Urinary bladder (tissue), 3 donors: ENCODE measurements at regions not wholly inside any gene's neighbourhood (a gene's known extent, or its start where the extent isn't known, plus 50 kb on each side); places are given as distances from the start of the nearest gene placed in this dataset.
"Not testable (repeated sequence)": the region's sequence is repeated elsewhere in the genome, so short reads cannot be mapped to it uniquely, and the experiment has no call there.

Experiments used
- DNase-seq: peaks from one replicate; pipeline ENCODE4 v3.0.0-alpha.2; 2015; ENCODE audit errors: extremely low spot score
- H3K27ac ChIP-seq: one replicate; pipeline ENCODE4 v1.5.1; 2013; ENCODE audit warnings: low read depth, mild to moderate bottlenecking, moderate library complexity
- H3K36me3 ChIP-seq: one replicate; pipeline ENCODE4 v1.6.1; 2013; ENCODE audit warnings: mild to moderate bottlenecking, moderate library complexity; ENCODE audit not compliant: insufficient read depth
- H3K4me1 ChIP-seq: one replicate; pipeline ENCODE4 v1.6.1; 2013; ENCODE audit warnings: mild to moderate bottlenecking, moderate library complexity; ENCODE audit not compliant: insufficient read depth
- H3K4me3 ChIP-seq: one replicate; pipeline ENCODE4 v1.5.1; 2013; ENCODE audit warnings: low read depth, low read length
- WGBS: extraction: QIAGEN DNeasy Blood & Tissue Kit; methylation state at CpG from one replicate; pipeline ENCODE4 v1.1.7; 2013; 5-methylcytosine and 5-hydroxymethylcytosine counted together
- donor health status: healthy with polysubstance abuse.
- donor health status: healthy.

DNA sequence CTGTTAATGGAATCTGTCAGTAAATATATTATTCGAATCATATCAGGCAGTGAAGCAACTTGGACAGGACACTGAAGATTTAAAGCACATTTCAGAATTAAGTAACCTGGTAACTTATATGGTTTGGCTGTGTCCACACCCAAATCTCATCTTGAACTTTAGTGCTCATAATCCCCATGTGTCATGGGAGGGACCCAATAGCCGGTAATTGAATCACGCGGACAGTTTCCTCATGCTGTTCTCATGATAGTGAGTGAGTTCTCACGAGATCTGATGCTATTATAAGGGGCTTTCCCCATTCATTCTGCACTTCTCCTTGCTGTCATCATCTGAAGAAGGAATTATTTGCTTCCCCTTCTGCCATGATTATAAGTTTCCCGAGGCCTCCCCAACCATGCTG is 83.2 kb upstream of the COL1A2 start:
- Histone ChIP-seq H3K4me3 (no peak overlapping the region), H3K4me1 (no peaks in the 10 kb centered on the region), H3K27ac (no peak overlapping the region), H3K36me3 (no peaks in the 10 kb centered on the region)
- 92% methylated on average over 6 of the region's 6 CpGs for WGBS
- DNase-seq: no peak

- H3K4me3 ChIP-seq: no peak overlapping the region
- H3K4me1 ChIP-seq: no peaks in the 10 kb centered on the region
- 60% methylated on average over 2 of the region's 2 CpGs for WGBS
- H3K36me3 ChIP-seq: no peaks in the 10 kb centered on the region
- H3K27ac ChIP-seq: no peak overlapping the region
- DNase-seq: no peak
These were observed 80.8 kb upstream of the COL1A2 start for GRCh38 chr7:94313926-94314325.

DNA sequence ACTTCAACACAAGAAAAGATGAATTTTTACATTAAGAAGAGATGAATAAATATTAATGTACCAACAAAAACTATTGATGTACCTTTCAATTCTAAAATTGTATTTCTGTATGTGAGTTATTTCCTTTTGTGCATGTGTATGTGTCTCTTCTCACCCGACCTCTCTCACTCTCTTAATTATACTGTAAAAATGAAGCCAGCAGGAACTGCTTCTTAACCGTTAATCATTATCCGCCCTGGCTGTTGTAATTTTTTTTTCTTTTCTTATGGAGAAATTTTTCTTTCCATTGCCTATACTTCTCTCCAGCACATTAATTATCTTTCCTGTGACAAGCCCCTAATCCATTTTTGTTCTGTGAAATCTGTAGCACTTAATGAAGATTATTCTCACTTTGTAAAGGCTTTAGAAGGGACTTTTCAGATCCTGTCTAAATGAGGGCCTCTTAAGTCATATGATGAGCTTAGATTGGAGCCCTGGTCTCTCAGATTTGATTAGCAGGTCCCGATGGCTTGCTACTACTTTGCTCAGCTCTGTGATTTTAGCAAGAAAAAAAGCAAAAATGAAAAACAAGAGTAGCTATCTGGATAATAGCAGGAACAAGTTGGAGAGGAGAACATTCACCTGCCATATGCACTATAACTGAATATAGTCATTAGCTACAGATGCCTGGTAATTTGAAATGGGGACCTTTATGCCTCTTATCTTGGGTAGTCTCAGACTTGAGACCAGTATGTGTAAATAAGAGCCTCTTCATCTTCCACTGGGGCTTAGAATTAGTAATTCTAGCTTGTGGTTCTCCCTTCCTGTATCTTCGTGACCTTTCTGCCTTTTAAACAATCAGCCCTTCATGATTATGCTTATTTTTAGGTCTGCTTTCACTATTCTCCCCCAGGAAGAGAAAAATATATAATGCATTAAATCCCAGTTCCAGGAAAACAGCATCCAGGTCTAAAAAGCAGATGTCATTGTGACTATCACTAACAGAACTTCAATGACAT is 80.0 kb upstream of the COL1A2 start:
- DNase-seq: no peak
- no peak overlapping the region for H3K27ac ChIP-seq
- no peak overlapping the region for H3K4me3 ChIP-seq
- WGBS: 67% methylated on average over 5 of the region's 5 CpGs
- H3K4me1 ChIP-seq: no peaks in the 10 kb centered on the region
- H3K36me3 ChIP-seq: no peaks in the 10 kb centered on the region

DNA sequence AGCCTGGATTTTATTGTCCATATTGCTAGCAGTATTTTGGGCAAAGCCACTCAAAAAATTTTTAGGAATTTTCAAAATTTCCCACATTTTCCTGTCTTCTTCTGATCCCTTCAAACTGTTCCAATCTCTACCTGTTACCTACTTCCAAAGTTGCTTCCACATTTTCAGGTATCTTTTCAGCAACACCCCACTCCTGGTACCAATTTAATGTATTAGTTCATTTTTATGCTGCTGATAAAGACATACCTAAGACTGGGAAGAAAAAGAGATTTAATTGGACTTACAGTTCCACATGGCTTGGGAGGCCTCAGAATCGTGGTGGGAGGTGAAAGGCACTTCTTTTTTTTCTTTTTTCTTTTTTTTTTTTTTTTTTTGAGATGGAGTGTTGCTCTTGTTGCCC is 73.6 kb upstream of the COL1A2 start:
- not testable (repeated sequence) for H3K4me1 ChIP-seq, DNase-seq, H3K4me3 ChIP-seq, H3K27ac ChIP-seq, H3K36me3 ChIP-seq
- WGBS: 100% methylated on average over 1 of the region's 1 CpG

GRCh38 chr7:94323844-94324243 is 70.9 kb upstream of the COL1A2 start:
- no peak for DNase-seq
- Histone ChIP-seq H3K36me3 (no peaks in the 10 kb centered on the region), H3K4me3 (no peak overlapping the region), H3K27ac (no peak overlapping the region), H3K4me1 (no peaks in the 10 kb centered on the region)
- WGBS: 67% methylated on average over 4 of the region's 4 CpGs

DNA sequence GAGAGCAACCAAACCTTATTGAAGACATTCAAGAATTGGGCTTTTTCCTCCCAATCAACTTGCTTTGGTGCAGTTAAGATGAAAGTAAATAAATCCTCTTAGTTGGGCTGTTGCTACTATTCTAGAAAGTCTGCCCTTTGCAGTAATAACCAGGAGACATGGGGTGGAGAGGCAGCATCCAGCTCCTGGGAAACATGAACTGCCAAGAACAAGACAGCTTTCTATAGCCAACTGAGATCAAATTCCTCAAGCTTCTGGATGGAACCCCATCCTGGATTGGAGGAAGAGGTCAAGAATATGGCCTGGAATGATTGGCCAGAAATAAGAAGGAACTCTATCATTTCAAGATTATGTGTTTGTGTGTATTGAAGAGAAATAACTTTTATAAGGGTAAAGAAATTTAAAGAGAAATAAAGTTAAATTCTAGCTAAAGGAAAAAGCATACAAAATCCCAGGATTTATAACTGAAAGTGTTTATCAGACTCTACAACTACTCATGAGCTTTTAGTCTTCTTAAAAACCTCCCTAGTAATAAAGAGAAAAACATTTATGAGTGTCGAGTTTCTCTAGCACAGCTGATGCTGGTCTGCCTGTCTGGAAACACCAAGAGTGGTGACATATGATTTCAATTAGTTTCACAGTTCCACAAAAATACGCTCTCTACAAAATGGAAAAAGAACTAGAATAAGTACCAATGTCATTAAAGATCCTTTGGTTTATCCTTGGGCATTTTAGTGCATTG is 70.1 kb upstream of the COL1A2 start:
- Histone ChIP-seq H3K4me1 (no peaks in the 10 kb centered on the region), H3K4me3 (no peak overlapping the region), H3K27ac (no peak overlapping the region), H3K36me3 (no peaks in the 10 kb centered on the region)
- DNase-seq: peak; percentile 37
- WGBS: 49% methylated on average over 2 of the region's 2 CpGs

- no peak for DNase-seq
- WGBS: 67% methylated on average over 3 of the region's 3 CpGs
- Histone ChIP-seq H3K27ac (no peak overlapping the region), H3K4me1 (no peaks in the 10 kb centered on the region), H3K36me3 (no peaks in the 10 kb centered on the region), H3K4me3 (no peak overlapping the region)
These were observed 69.6 kb upstream of the COL1A2 start for GRCh38 chr7:94325122-94325475.

DNA sequence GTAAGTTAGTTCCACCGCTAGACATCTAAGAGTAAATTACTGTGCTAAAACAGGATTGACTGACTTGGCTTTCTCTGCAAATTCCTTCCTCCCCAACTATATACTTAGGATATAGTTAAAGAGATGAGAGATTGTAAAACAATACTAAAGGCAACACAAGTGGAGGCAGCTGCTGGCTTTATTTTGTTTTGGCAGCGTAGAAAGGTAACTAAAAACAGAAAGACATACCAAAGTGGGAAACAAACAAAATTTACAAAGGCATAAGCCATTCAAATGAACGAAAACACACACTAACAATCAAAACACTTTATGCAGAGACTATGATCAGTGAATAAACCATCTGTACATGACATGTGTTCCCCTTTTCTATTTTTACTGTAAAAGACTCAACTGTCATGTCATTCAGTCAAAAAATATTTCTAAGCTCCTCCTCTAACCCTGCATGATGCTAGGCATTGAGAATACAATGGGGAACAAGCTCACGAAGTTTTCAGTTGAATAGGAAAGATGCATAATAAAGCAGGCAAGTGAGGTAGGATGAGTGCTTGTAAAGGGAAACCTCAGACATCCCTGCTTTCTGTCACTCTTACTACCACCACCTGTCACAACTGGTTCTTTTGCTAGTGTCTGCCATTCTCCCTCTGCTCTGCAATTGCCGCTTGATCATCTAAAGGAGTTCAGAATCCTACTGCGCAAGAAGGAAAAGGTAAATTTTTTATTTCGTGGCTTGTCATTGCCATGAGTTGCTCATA is 64.2 kb upstream of the COL1A2 start:
- no peak for DNase-seq
- Histone ChIP-seq H3K36me3 (no peaks in the 10 kb centered on the region), H3K4me3 (no peak overlapping the region), H3K4me1 (no peaks in the 10 kb centered on the region), H3K27ac (no peak overlapping the region)
- WGBS: 68% methylated on average over 7 of the region's 7 CpGs

DNA sequence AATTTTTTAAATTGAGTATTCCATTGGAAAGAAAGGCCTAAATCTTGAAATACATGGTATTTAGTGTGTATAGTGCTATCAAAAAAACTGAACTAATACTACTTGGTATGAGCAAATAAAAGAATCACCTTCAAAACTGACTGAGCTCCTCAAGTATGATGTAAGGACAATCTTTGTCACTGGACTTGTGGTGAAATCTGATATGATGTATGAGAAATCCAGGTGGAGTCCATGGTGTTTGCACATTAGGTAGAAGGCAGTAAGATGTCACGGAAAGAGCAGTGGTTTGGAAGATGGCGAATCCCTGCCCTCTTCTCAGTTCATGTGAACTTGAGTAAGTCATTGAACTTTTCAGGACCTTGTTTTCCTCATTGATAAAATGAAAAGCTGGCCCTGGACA is 62.1 kb upstream of the COL1A2 start:
- no peaks in the 10 kb centered on the region for H3K36me3 ChIP-seq
- H3K27ac ChIP-seq: no peak overlapping the region
- no peak for DNase-seq
- H3K4me1 ChIP-seq: no peaks in the 10 kb centered on the region
- no peak overlapping the region for H3K4me3 ChIP-seq
- 98% methylated on average over 2 of the region's 2 CpGs for WGBS

DNA sequence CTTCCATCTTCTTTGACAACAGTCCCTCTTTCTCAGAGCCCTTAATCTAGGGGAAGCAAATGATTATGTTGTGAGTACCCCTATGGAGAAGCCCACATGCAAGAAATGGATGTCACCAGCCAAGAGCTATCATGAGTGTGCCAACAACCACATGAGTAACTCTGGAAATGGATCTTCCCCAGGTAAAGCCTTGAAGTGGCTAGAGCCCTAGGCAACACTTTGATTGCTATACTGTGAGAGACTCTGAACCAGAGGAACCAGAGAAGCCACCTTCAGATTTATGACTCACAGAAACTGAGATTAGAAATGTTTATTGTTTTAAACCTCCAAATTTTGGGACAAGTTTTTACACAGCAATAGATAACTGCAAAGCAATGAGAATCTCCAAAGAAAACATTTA is 60.9 kb upstream of the COL1A2 start:
- Histone ChIP-seq H3K36me3 (no peaks in the 10 kb centered on the region), H3K27ac (no peak overlapping the region), H3K4me1 (no peaks in the 10 kb centered on the region), H3K4me3 (no peak overlapping the region)
- no peak for DNase-seq

DNA sequence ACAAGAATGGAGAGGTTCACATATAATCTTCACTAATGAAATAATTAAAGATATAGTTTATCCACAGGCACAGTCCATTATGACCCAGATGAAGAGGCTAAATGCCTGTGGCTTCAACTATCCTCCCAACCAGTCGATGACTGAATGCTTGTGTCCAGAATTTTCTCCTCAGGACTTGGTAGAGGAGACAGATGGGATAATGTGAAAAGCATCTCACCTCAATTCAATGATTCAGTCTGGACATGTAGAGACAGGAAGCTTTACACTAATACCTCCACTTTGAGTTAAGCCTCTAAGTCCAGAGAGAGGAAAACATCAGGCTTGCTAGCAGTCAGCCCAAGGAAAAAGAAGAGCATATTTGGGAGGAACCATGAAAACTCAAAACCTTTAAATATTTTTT is 59.1 kb upstream of the COL1A2 start:
- DNase-seq: no peak

GRCh38 chr7:94336009-94336408 is 58.7 kb upstream of the COL1A2 start:
- H3K27ac ChIP-seq: no peak overlapping the region
- no peaks in the 10 kb centered on the region for H3K36me3 ChIP-seq
- WGBS: 76% methylated on average over 2 of the region's 2 CpGs
- DNase-seq: no peak
- H3K4me1 ChIP-seq: no peaks in the 10 kb centered on the region
- no peak overlapping the region for H3K4me3 ChIP-seq

More for the DNA sequence above, 59.1 kb upstream of the COL1A2 start:
- Histone ChIP-seq H3K27ac (no peak overlapping the region), H3K4me3 (no peak overlapping the region), H3K36me3 (no peaks in the 10 kb centered on the region), H3K4me1 (no peaks in the 10 kb centered on the region)
- WGBS: 88% methylated on average over 1 of the region's 1 CpG

- H3K4me3 ChIP-seq: no peak overlapping the region
- DNase-seq: no peak
- no peaks in the 10 kb centered on the region for H3K36me3 ChIP-seq
- H3K4me1 ChIP-seq: no peaks in the 10 kb centered on the region
- 28% methylated on average over 2 of the region's 2 CpGs for WGBS
- H3K27ac ChIP-seq: no peak overlapping the region
These were observed 55.7 kb upstream of the COL1A2 start for GRCh38 chr7:94338921-94339371.
